ENCODE measurements at regions not wholly inside any gene's neighbourhood (a gene's known extent, or its start where the extent isn't known, plus 50 kb on each side); places are given as distances from the start of the nearest gene placed in this dataset.

DNA sequence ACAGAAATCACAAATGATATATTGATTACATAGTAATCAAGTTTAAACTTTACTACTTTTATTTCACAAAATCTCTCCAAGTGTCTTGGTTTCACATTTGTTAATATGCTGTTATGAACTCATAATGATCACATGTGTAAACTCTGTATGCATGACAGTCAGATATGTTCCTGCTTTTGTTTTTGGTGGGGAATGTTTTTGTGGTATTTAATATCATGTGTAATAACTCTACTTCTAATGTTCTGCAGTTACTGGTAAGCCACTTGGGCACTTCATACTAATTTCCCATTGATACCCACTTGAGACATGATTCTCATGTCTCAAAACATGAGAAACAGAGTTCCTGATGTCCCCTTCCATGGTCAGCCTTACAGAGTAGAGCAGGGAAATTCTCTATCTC is 109.1 kb upstream of the INHBA start:
- DNase-seq (ENCODE audit: insufficient read length) (no peak), FAIRE-seq (no peak)
- no peak for TF ChIP-seq TAF1 (IDR thresholded peaks at IDR 0.05; ENCODE audit: borderline replicate concordance, low read depth, low read length)
- TF ChIP-seq POLR2A (IDR thresholded peaks at IDR 0.05; ENCODE audit: low read depth, low read length), result no peak

DNA sequence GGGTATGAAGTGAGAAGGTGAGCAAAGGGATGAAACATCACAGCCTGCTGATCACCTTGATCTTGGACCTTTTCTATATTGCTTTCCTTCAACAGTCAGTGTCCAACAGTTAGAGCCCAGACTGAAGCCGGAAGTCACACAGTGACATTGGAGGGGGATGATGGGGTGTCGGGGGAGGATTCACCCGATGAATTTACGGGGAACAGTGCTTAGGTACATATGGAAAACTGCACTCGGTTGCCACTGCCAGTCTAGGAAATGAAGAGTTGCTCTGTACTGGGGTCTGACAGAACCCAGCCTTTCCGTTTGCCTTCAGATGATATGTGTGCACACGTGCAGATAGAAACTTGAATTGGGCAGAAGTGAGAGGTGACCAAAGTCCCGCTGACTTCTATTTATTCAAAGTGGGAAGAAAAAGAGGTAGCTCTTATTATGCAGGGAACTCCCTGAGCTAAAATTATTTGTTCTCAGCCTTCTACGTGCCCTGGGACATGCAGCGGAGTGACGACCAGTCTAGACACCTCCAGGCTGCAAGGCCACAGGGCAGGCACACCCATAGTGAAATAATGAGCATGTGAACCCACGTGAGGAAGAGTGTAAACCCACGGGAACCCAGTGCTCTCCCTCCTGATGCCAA is 107.2 kb upstream of the INHBA start:
- FAIRE-seq (peak; percentile 89), DNase-seq (ENCODE audit: insufficient read length) (no peak)
- no peak for TF ChIP-seq TAF1 (IDR thresholded peaks at IDR 0.05; ENCODE audit: borderline replicate concordance, low read depth, low read length)
- no peak for TF ChIP-seq POLR2A (IDR thresholded peaks at IDR 0.05; ENCODE audit: low read depth, low read length)
- TF ChIP-seq POLR2AphosphoS5 (IDR thresholded peaks at IDR 0.05; ENCODE audit: low read depth, low read length), result no peak

DNA sequence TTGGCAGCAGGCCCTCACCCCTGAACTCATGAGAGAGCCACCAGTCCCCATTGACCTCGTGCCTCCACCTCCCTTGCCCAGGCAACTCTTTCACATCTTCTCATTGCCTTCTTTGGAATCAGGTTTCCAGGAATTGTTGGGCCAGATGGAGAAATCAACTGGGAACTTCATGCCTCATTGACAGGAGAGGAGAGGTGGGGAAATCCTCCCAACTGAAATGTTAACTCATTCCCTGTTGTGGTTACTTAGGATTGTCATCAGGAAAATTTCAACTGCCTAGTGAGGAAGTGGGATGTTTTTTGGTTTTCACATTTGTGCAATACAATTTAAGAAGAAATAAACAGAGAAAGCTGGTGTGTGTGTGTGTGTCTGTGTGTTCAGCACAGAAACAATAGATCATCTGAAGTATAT is 106.6 kb upstream of the INHBA start:
- peak; percentile 51 for FAIRE-seq
- TF ChIP-seq POLR2A (IDR thresholded peaks at IDR 0.05; ENCODE audit: low read depth, low read length) (no peak), TAF1 (IDR thresholded peaks at IDR 0.05; ENCODE audit: borderline replicate concordance, low read depth, low read length) (no peak), POLR2AphosphoS5 (IDR thresholded peaks at IDR 0.05; ENCODE audit: low read depth, low read length) (no peak)
- no peak for DNase-seq (ENCODE audit: insufficient read length)

DNA sequence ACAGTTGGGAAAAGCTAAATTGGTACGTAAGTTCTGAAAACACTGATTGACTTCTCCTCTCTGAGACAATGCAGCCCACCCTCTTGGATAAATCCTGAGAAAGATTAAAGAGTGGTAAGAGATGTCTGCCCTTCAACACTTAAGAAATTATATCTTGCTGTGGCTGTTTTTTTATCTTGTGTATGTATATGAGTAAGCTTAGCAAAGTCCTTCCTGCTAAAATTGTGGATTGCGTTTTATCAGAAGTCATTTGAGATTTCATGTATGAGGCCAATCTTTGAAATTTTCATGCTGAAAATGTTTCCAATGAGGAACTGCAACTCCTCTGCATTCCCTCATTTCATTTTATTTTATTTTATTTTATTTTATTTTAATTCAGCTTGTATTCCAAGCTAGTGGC is 106.2 kb upstream of the INHBA start:
- FAIRE-seq, result no peak
- no peak for DNase-seq (ENCODE audit: insufficient read length)
- TF ChIP-seq TAF1 (IDR thresholded peaks at IDR 0.05; ENCODE audit: borderline replicate concordance, low read depth, low read length), result no peak
- no peak for TF ChIP-seq POLR2A (IDR thresholded peaks at IDR 0.05; ENCODE audit: low read depth, low read length)
- TF ChIP-seq POLR2AphosphoS5 (IDR thresholded peaks at IDR 0.05; ENCODE audit: low read depth, low read length), result no peak

DNA sequence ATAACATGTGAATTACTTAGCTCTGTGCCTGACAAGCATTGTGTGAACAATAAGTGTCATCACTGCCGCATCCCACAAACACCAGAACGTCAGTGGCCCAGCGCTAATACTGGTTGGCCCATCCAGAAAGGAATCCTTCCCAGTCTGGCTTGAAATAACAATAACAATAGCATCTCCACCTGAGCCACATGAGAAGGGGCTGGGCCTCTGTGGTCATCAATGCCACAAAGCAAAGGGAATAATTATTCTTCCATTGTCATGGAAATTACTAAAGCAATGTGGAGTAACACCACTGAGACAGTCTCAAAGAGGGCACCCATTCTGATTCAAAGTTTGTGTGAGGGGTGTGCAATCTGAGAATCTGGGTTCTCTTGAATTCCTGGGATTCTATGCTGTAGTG is 105.7 kb upstream of the INHBA start:
- DNase-seq (ENCODE audit: insufficient read length) (no peak), FAIRE-seq (no peak)
- TF ChIP-seq POLR2AphosphoS5 (IDR thresholded peaks at IDR 0.05; ENCODE audit: low read depth, low read length), result no peak
- no peak for TF ChIP-seq POLR2A (IDR thresholded peaks at IDR 0.05; ENCODE audit: low read depth, low read length)
- TF ChIP-seq TAF1 (IDR thresholded peaks at IDR 0.05; ENCODE audit: borderline replicate concordance, low read depth, low read length), result no peak

DNA sequence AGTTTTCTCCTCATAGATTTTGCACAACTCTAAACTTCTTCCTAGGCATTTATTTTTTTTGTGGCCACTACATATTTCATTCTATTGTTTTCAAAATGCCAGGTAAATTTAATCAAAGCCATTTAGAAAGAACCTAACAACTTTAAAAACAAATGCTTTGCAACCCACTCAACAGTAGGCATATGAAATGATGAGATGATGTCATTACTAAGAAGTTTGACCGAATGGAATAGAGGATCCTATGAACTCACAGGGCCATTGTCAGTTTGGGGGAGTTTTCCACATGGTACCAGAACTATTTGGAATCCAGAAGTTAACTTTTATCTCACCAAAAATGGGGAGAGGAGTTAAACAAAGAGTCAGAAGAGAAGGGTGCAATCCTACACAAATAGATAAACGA is 100.7 kb upstream of the INHBA start:
- TF ChIP-seq POLR2AphosphoS5 (IDR thresholded peaks at IDR 0.05; ENCODE audit: low read depth, low read length), result no peak
- DNase-seq (ENCODE audit: insufficient read length), result no peak
- no peak for FAIRE-seq

DNA sequence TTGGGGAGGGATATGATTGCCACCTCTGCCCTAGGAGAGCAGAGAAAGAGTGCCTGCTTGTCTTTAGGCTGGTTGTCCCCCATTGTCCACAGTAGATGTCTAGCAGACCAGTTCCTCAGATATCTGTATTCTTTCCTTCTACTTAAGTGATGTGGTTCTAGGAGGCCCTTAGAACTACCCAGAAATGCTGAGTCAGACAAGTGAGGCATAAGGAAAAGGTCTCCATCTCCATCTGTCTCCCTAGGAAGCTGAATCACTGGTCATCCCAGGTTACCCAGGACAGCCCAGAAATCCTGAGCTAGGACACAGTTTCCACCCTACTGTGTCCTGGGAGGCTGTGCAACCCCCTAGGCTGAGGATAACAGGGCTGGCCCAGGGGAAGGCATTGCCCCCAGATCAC is 93.4 kb upstream of the INHBA start:
- DNase-seq (ENCODE audit: insufficient read length), result no peak
- FAIRE-seq, result no peak
- TF ChIP-seq TAF1 (IDR thresholded peaks at IDR 0.05; ENCODE audit: borderline replicate concordance, low read depth, low read length), result no peak
- TF ChIP-seq POLR2AphosphoS5 (IDR thresholded peaks at IDR 0.05; ENCODE audit: low read depth, low read length), result no peak
- no peak for TF ChIP-seq POLR2A (IDR thresholded peaks at IDR 0.05; ENCODE audit: low read depth, low read length)

DNA sequence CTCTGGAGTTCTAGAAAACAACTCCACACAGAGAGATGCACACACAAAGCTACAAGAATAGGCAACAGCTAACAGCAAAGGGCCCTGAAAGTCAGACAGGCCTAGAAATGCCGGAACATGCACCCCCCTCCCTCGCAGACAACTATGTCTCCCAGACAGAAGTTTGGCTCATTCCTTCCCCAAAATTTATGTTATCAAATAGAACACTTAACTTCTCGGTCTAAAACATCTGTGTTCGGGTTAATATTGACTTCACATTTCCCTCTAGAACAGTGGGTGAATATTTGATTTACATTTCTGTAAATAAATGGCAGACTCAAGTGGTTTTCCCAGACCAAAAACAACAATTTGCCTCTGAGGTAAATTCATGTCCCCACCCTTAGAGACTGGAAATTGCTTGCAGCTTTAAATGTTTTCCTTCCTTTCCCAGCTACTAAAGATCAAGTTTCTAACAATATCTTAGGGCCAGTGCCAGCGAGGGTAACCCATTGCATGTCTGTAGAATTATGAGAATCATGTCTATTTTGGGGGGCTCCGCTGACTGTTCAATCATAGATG is 92.5 kb upstream of the INHBA start:
- TF ChIP-seq TAF1 (IDR thresholded peaks at IDR 0.05; ENCODE audit: borderline replicate concordance, low read depth, low read length) (no peak), POLR2AphosphoS5 (IDR thresholded peaks at IDR 0.05; ENCODE audit: low read depth, low read length) (no peak), POLR2A (IDR thresholded peaks at IDR 0.05; ENCODE audit: low read depth, low read length) (no peak)
- no peak for FAIRE-seq
- DNase-seq (ENCODE audit: insufficient read length), result no peak

DNA sequence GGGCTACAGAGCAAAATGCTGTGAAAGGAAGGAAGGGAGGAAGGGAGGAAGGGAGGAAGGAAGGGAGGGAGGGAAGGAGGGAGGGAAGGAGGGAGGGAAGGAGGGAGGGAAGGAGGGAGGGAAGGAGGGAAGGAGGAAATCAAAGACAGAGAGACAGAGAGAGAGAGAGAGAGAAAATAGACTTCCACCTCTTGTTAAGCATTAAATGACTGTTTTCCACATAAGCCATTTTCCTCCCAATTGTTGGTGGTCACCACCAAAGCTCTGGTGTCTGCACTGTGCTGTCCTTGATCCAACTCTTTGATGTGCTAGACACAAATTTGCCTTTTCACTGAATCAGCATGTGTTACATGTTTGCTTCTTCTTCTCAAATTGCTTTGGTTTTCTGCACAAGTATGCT is 90.7 kb upstream of the INHBA start:
- FAIRE-seq, result no peak
- TF ChIP-seq POLR2A (IDR thresholded peaks at IDR 0.05; ENCODE audit: low read depth, low read length) (no peak), TAF1 (IDR thresholded peaks at IDR 0.05; ENCODE audit: borderline replicate concordance, low read depth, low read length) (no peak), POLR2AphosphoS5 (IDR thresholded peaks at IDR 0.05; ENCODE audit: low read depth, low read length) (no peak)
- no peak for DNase-seq (ENCODE audit: insufficient read length)

DNA sequence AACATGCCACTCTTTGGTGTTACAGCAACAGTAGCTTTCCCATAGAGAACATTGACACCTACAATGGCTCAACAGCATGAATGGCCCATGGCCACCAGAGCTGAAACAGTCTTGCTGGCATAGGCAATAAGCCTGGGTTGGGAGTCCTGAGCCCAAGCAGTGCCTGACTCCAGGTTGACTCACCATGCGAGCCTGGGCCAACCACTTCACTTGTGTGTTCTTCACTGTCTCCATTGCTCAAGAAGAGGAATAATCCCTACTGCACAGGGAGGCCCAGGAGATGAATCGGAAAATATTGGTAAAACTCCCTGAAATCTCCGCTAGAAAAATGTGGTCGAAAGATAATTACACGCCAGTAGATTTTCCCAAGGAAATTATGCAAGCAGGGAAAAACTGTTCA is 89.2 kb upstream of the INHBA start:
- FAIRE-seq, result no peak
- TF ChIP-seq POLR2AphosphoS5 (IDR thresholded peaks at IDR 0.05; ENCODE audit: low read depth, low read length) (no peak), TAF1 (IDR thresholded peaks at IDR 0.05; ENCODE audit: borderline replicate concordance, low read depth, low read length) (no peak), POLR2A (IDR thresholded peaks at IDR 0.05; ENCODE audit: low read depth, low read length) (no peak)
- no peak for DNase-seq (ENCODE audit: insufficient read length)

DNA sequence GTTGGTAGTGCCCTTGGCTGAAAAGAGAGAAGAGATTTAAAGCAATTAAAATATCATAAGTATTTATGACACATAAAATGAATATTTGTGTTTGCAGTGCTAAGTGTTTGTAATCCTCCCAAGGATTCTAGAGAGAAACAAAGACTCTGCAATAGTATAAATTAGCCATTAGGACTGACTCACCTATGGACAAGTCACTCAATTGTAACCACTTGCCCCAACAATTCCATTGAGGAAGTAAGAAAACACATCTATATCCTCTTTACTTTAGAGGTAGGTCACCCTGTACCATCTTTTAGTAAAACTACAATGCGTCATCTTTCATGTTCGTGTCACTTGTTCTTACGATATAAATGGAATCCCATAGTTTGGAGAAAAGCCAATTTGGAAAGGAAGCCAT is 85.7 kb upstream of the INHBA start:
- TF ChIP-seq POLR2A (IDR thresholded peaks at IDR 0.05; ENCODE audit: low read depth, low read length), result no peak
- TF ChIP-seq POLR2AphosphoS5 (IDR thresholded peaks at IDR 0.05; ENCODE audit: low read depth, low read length), result no peak
- TF ChIP-seq TAF1 (IDR thresholded peaks at IDR 0.05; ENCODE audit: borderline replicate concordance, low read depth, low read length), result no peak
- FAIRE-seq (peak; percentile 33), DNase-seq (ENCODE audit: insufficient read length) (no peak)

DNA sequence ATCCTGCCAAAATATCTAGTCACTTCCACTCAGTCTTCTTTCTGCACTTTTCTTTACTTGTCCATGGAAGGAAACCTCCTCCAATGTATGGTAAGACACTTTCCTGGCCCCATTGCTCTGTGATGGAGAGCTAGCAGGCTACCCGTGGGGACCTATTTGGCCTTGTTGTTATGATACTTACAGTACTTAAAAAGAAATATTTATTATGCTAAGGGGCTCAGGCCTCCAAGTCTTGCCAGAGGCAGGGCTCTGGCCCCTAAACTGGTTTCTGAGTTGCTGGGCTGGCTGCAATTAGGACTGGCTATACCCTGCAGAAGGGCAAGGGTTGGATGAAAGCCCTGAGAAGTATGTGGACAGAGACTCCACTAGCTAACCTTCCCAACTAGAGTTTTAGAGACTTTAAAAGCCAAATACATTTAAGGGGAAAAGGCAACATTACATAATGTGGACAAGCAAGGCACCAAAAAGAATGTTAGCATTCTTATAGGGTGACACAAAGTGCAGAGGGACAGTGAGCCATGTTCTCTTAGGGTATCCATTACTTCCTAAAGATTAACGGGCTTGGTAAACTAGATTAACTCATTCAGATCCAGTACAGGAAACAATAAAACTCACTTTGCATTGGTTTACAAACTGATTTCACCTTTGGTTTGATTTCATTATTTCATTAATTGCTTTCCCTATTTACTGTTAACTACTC is 84.9 kb upstream of the INHBA start:
- no peak for FAIRE-seq
- no peak for DNase-seq (ENCODE audit: insufficient read length)

More for the DNA sequence above, 84.9 kb upstream of the INHBA start:
- no peak for TF ChIP-seq POLR2AphosphoS5 (IDR thresholded peaks at IDR 0.05; ENCODE audit: low read depth, low read length)
- no peak for TF ChIP-seq TAF1 (IDR thresholded peaks at IDR 0.05; ENCODE audit: borderline replicate concordance, low read depth, low read length)
- TF ChIP-seq POLR2A (IDR thresholded peaks at IDR 0.05; ENCODE audit: low read depth, low read length), result no peak
